ENCODE measurements at regions not wholly inside any gene's neighbourhood (a gene's known extent, or its start where the extent isn't known, plus 50 kb on each side); places are given as distances from the start of the nearest gene placed in this dataset.

- H3K4me2 ChIP-seq (ENCODE audit: low read length): no peak overlapping the region
- H3K36me3 ChIP-seq (ENCODE audit: control insufficient read depth, insufficient read depth, low read length): no peaks in the 10 kb centered on the region
- H3K79me2 ChIP-seq: no peaks in the 10 kb centered on the region
- no peaks in the 10 kb centered on the region for H3K27me3 ChIP-seq (ENCODE audit: control insufficient read depth, insufficient read depth, low read length)
- H2AFZ ChIP-seq: no peak overlapping the region
- no peak for TF ChIP-seq CTCF (IDR thresholded peaks at IDR 0.05)
- H3K9me3 ChIP-seq (ENCODE audit: control insufficient read depth, low read length): no peaks in the 10 kb centered on the region
- H3K27ac ChIP-seq: no peak overlapping the region
- no peak overlapping the region for H3K9ac ChIP-seq
- no peak overlapping the region for H3K4me3 ChIP-seq (ENCODE audit: low read depth, low read length)
- H3K4me1 ChIP-seq: no peaks in the 10 kb centered on the region
Measured at GRCh38 chr16:54720259-54720658, 210.4 kb upstream of the IRX5 start.

- H3K4me3 ChIP-seq (ENCODE audit: low read depth, low read length): no peak overlapping the region
- H3K79me2 ChIP-seq: no peaks in the 10 kb centered on the region
- no peaks in the 10 kb centered on the region for H3K4me1 ChIP-seq
- no peak overlapping the region for H3K27ac ChIP-seq
- H3K4me2 ChIP-seq (ENCODE audit: low read length): no peak overlapping the region
- H2AFZ ChIP-seq: no peak overlapping the region
- no peaks in the 10 kb centered on the region for H3K9me3 ChIP-seq (ENCODE audit: control insufficient read depth, low read length)
- TF ChIP-seq CTCF (IDR thresholded peaks at IDR 0.05): no peak
- H3K9ac ChIP-seq: no peak overlapping the region
- H3K36me3 ChIP-seq (ENCODE audit: control insufficient read depth, insufficient read depth, low read length): no peaks in the 10 kb centered on the region
- no peaks in the 10 kb centered on the region for H3K27me3 ChIP-seq (ENCODE audit: control insufficient read depth, insufficient read depth, low read length)
Measured at GRCh38 chr16:54719624-54720023, 211.0 kb upstream of the IRX5 start.

- Histone ChIP-seq H3K27me3 (ENCODE audit: control insufficient read depth, insufficient read depth, low read length) (no peaks in the 10 kb centered on the region), H3K4me2 (ENCODE audit: low read length) (no peak overlapping the region), H3K9me3 (ENCODE audit: control insufficient read depth, low read length) (no peaks in the 10 kb centered on the region), H3K27ac (no peak overlapping the region), H3K4me1 (no peaks in the 10 kb centered on the region), H3K36me3 (ENCODE audit: control insufficient read depth, insufficient read depth, low read length) (no peaks in the 10 kb centered on the region), H3K4me3 (ENCODE audit: low read depth, low read length) (no peak overlapping the region), H3K9ac (no peak overlapping the region), H2AFZ (no peak overlapping the region), H3K79me2 (no peaks in the 10 kb centered on the region)
- no peak for TF ChIP-seq CTCF (IDR thresholded peaks at IDR 0.05)
Measured at GRCh38 chr16:54718376-54718775, 212.3 kb upstream of the IRX5 start.

GRCh38 chr16:54715011-54715410 lies 215.7 kb upstream of the IRX5 start:
- H3K27me3 ChIP-seq (ENCODE audit: control insufficient read depth, insufficient read depth, low read length): no peaks in the 10 kb centered on the region
- no peak overlapping the region for H3K4me3 ChIP-seq (ENCODE audit: low read depth, low read length)
- no peaks in the 10 kb centered on the region for H3K36me3 ChIP-seq (ENCODE audit: control insufficient read depth, insufficient read depth, low read length)
- H3K9me3 ChIP-seq (ENCODE audit: control insufficient read depth, low read length): no peaks in the 10 kb centered on the region
- H3K9ac ChIP-seq: no peak overlapping the region
- H3K27ac ChIP-seq: no peak overlapping the region
- H3K4me1 ChIP-seq: no peaks in the 10 kb centered on the region
- TF ChIP-seq CTCF (IDR thresholded peaks at IDR 0.05): no peak
- no peak overlapping the region for H3K4me2 ChIP-seq (ENCODE audit: low read length)
- H3K79me2 ChIP-seq: no peaks in the 10 kb centered on the region
- H2AFZ ChIP-seq: no peak overlapping the region

- H3K9ac ChIP-seq: no peak overlapping the region
- no peak overlapping the region for H3K27ac ChIP-seq
- no peak overlapping the region for H3K4me3 ChIP-seq (ENCODE audit: low read depth, low read length)
Measured at GRCh38 chr16:54712866-54713265, 217.8 kb upstream of the IRX5 start.

More at GRCh38 chr16:54712866-54713265, 217.8 kb upstream of the IRX5 start:
- TF ChIP-seq CTCF (IDR thresholded peaks at IDR 0.05): no peak
- no peaks in the 10 kb centered on the region for H3K79me2 ChIP-seq
- H2AFZ ChIP-seq: no peak overlapping the region
- H3K4me1 ChIP-seq: no peaks in the 10 kb centered on the region
- H3K36me3 ChIP-seq (ENCODE audit: control insufficient read depth, insufficient read depth, low read length): no peaks in the 10 kb centered on the region
- no peaks in the 10 kb centered on the region for H3K27me3 ChIP-seq (ENCODE audit: control insufficient read depth, insufficient read depth, low read length)
- no peaks in the 10 kb centered on the region for H3K9me3 ChIP-seq (ENCODE audit: control insufficient read depth, low read length)
- no peak overlapping the region for H3K4me2 ChIP-seq (ENCODE audit: low read length)
